ENCODE measurements at regions not wholly inside any gene's neighbourhood (a gene's known extent, or its start where the extent isn't known, plus 50 kb on each side); places are given as distances from the start of the nearest gene placed in this dataset.

GRCh38 chr12:131279281-131279921, 325.7 kb downstream of the ADGRD1 start:
- TF ChIP-seq, protein P1, sequence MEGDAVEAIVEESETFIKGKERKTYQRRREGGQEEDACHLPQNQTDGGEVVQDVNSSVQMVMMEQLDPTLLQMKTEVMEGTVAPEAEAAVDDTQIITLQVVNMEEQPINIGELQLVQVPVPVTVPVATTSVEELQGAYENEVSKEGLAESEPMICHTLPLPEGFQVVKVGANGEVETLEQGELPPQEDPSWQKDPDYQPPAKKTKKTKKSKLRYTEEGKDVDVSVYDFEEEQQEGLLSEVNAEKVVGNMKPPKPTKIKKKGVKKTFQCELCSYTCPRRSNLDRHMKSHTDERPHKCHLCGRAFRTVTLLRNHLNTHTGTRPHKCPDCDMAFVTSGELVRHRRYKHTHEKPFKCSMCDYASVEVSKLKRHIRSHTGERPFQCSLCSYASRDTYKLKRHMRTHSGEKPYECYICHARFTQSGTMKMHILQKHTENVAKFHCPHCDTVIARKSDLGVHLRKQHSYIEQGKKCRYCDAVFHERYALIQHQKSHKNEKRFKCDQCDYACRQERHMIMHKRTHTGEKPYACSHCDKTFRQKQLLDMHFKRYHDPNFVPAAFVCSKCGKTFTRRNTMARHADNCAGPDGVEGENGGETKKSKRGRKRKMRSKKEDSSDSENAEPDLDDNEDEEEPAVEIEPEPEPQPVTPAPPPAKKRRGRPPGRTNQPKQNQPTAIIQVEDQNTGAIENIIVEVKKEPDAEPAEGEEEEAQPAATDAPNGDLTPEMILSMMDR (conservative IDR thresholded peaks at IDR 0.05; ENCODE audit: low read depth, low read length): no peak
- TF ChIP-seq SMC3 (IDR thresholded peaks at IDR 0.05; ENCODE audit: low read depth, low read length) (no peak), POLR2A (IDR thresholded peaks at IDR 0.05; ENCODE audit: low read depth, low read length) (no peak), RFX5 (IDR thresholded peaks at IDR 0.05; ENCODE audit: low read depth, low read length) (no peak), MAZ (IDR thresholded peaks at IDR 0.05; ENCODE audit: borderline replicate concordance, low read depth, low read length) (no peak), MXI1 (IDR thresholded peaks at IDR 0.05; ENCODE audit: borderline replicate concordance, low read depth, low read length) (no peak), CHD1 (IDR thresholded peaks at IDR 0.05; ENCODE audit: low read depth, low read length) (no peak), RAD21 (IDR thresholded peaks at IDR 0.05; ENCODE audit: low read length) (no peak), RCOR1 (IDR thresholded peaks at IDR 0.05; ENCODE audit: insufficient replicate concordance, low read length) (no peak), MAFK (IDR thresholded peaks at IDR 0.05; ENCODE audit: low read depth, low read length) (no peak), CEBPB (IDR thresholded peaks at IDR 0.05; ENCODE audit: low read depth, low read length) (no peak)
- TF ChIP-seq, protein P2, sequence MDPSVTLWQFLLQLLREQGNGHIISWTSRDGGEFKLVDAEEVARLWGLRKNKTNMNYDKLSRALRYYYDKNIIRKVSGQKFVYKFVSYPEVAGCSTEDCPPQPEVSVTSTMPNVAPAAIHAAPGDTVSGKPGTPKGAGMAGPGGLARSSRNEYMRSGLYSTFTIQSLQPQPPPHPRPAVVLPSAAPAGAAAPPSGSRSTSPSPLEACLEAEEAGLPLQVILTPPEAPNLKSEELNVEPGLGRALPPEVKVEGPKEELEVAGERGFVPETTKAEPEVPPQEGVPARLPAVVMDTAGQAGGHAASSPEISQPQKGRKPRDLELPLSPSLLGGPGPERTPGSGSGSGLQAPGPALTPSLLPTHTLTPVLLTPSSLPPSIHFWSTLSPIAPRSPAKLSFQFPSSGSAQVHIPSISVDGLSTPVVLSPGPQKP (IDR thresholded peaks at IDR 0.05; ENCODE audit: borderline replicate concordance, low read depth, low read length): no peak

Data from IMR-90 (cell line).